ENCODE measurements at regions not wholly inside any gene's neighbourhood (a gene's known extent, or its start where the extent isn't known, plus 50 kb on each side); places are given as distances from the start of the nearest gene placed in this dataset.

DNA sequence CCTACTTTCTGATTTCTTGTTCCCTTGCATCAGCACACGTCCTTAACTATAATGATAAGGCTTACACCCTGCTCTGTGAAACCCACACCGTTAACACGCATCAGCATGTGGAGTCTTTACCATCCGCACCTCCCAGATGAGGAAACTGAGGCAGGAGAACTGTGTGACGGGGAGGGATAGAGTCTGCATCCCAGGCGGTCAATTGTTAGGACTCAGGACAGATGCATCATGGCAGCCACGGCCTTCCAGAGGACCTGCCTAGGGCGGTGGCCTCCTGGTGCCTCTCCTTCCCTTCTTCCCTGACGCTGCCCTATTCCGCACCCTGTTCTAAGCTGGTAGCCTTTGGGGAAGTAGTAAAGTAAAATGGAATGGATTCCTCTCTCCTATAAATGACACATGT lies 326.0 kb downstream of the TEX29 start:
- DNase-seq (ENCODE audit: low spot score): no peak
- no peaks in the 10 kb centered on the region for H3K9me3 Mint-ChIP-seq (ENCODE audit: unreplicated experiment)
- H3K4me1 Mint-ChIP-seq (ENCODE audit: unreplicated experiment): peaks cover 8% of the 10 kb centered on the region
- no peaks in the 10 kb centered on the region for H3K36me3 Mint-ChIP-seq (ENCODE audit: low read depth, unreplicated experiment)
- H3K27ac Mint-ChIP-seq (ENCODE audit: unreplicated experiment): no peak overlapping the region
- H3K4me3 Mint-ChIP-seq (ENCODE audit: unreplicated experiment): no peak overlapping the region
- TF ChIP-seq, protein P1, sequence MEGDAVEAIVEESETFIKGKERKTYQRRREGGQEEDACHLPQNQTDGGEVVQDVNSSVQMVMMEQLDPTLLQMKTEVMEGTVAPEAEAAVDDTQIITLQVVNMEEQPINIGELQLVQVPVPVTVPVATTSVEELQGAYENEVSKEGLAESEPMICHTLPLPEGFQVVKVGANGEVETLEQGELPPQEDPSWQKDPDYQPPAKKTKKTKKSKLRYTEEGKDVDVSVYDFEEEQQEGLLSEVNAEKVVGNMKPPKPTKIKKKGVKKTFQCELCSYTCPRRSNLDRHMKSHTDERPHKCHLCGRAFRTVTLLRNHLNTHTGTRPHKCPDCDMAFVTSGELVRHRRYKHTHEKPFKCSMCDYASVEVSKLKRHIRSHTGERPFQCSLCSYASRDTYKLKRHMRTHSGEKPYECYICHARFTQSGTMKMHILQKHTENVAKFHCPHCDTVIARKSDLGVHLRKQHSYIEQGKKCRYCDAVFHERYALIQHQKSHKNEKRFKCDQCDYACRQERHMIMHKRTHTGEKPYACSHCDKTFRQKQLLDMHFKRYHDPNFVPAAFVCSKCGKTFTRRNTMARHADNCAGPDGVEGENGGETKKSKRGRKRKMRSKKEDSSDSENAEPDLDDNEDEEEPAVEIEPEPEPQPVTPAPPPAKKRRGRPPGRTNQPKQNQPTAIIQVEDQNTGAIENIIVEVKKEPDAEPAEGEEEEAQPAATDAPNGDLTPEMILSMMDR (IDR thresholded peaks at IDR 0.05; ENCODE audit: unreplicated experiment): no peak
- peaks cover 4% of the 10 kb centered on the region for H3K27me3 Mint-ChIP-seq (ENCODE audit: unreplicated experiment)

DNA sequence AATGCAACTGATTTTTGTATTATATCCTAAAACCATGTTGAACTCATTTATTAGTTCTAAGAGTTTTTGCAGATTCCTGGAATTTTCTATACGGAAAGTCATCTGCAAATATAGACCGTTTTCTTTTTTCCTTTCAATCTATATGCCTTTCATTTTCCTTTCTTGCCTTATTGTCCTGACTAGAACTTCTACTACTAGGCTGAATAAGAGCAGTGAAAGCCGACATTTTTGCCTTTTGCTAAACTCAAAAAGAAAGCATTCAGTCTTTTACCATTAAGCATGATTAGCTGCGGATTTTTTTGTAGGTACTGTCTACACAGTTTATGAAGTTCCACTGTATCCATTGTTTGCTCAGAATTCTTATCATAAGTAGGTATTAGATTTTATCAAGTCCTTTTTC lies 328.4 kb downstream of the TEX29 start:
- no peaks in the 10 kb centered on the region for H3K9me3 Mint-ChIP-seq (ENCODE audit: unreplicated experiment)
- H3K36me3 Mint-ChIP-seq (ENCODE audit: low read depth, unreplicated experiment): no peaks in the 10 kb centered on the region
- H3K4me1 Mint-ChIP-seq (ENCODE audit: unreplicated experiment): peaks cover 8% of the 10 kb centered on the region
- H3K27ac Mint-ChIP-seq (ENCODE audit: unreplicated experiment): no peak overlapping the region
- no peak for DNase-seq (ENCODE audit: low spot score)
- no peaks in the 10 kb centered on the region for H3K27me3 Mint-ChIP-seq (ENCODE audit: unreplicated experiment)
- TF ChIP-seq, protein P1 (IDR thresholded peaks at IDR 0.05; ENCODE audit: unreplicated experiment): no peak
- no peak overlapping the region for H3K4me3 Mint-ChIP-seq (ENCODE audit: unreplicated experiment)

DNA sequence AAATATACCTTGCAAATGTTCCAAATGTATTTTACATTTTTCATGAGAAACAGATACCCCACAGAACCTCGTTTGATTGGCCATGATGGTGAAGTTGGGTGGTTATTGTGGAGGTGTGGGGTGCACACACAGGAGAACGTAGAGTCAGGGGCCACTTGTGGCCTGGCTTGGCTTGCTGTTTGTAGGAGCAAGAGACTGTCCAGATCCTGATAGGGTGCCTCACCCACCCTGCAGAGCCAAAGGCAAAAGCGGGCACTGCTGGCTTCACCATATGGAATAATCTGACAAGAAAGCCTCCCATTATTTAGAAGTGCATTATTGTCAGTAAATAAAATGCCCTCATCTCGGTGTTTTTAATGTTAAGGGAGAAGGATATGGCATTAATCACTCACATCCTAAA lies 330.2 kb downstream of the TEX29 start:
- no peaks in the 10 kb centered on the region for H3K9me3 Mint-ChIP-seq (ENCODE audit: unreplicated experiment)
- peaks cover 8% of the 10 kb centered on the region for H3K4me1 Mint-ChIP-seq (ENCODE audit: unreplicated experiment)
- TF ChIP-seq, protein P1 (IDR thresholded peaks at IDR 0.05; ENCODE audit: unreplicated experiment): no peak
- no peak overlapping the region for H3K27ac Mint-ChIP-seq (ENCODE audit: unreplicated experiment)
- H3K4me3 Mint-ChIP-seq (ENCODE audit: unreplicated experiment): no peak overlapping the region
- DNase-seq (ENCODE audit: low spot score): no peak
- peaks cover 4% of the 10 kb centered on the region for H3K27me3 Mint-ChIP-seq (ENCODE audit: unreplicated experiment)
- H3K36me3 Mint-ChIP-seq (ENCODE audit: low read depth, unreplicated experiment): no peaks in the 10 kb centered on the region

DNA sequence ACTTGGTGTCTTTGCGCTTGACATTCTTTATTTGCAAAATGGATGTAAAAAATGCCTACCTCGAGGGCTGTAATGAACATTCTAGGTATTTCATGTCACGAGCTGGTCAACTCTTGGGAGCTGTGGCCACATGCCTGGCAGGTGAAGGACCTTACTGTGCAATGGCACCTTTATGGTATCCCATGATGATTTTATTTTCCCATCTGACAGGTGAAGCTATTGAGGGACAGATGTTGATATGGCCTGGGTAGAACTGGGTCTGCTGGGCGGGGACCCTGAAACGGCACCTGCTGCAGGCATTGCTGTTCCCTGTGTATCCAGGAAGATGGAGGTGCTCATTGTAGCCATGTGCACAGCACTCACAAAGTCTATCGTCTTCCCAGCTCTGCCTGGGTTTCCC lies 332.2 kb downstream of the TEX29 start:
- TF ChIP-seq, protein P1 (IDR thresholded peaks at IDR 0.05; ENCODE audit: unreplicated experiment): no peak
- Mint-ChIP-seq H3K4me1 (ENCODE audit: unreplicated experiment) (peaks cover 4% of the 10 kb centered on the region), H3K4me3 (ENCODE audit: unreplicated experiment) (no peak overlapping the region), H3K27me3 (ENCODE audit: unreplicated experiment) (peaks cover 4% of the 10 kb centered on the region), H3K27ac (ENCODE audit: unreplicated experiment) (no peak overlapping the region), H3K36me3 (ENCODE audit: low read depth, unreplicated experiment) (no peaks in the 10 kb centered on the region), H3K9me3 (ENCODE audit: unreplicated experiment) (no peaks in the 10 kb centered on the region)
- peak; percentile 0 for DNase-seq (ENCODE audit: low spot score)

DNA sequence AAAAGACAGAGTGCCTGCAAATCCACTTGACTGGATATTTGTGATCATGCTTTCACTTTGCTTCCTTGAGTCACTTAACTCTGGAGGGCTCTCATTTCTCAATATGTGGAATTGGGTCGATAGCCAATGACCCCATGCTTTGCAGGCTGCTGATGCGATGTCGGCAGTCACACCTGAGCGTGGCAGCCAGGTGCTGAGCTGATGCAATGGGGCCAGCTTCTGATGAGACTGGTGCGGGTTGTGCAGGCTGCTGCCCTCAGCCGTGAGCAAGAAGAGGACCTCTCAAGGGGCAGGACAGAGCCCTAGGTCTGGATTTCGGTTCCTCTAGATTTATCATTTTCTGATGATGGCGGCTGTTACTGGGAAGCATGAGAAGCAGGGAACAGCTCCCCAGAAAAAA lies 334.1 kb downstream of the TEX29 start:
- peaks cover 4% of the 10 kb centered on the region for H3K27me3 Mint-ChIP-seq (ENCODE audit: unreplicated experiment)
- no peak for DNase-seq (ENCODE audit: low spot score)
- H3K36me3 Mint-ChIP-seq (ENCODE audit: low read depth, unreplicated experiment): no peaks in the 10 kb centered on the region
- no peaks in the 10 kb centered on the region for H3K9me3 Mint-ChIP-seq (ENCODE audit: unreplicated experiment)
- TF ChIP-seq, protein P1 (IDR thresholded peaks at IDR 0.05; ENCODE audit: unreplicated experiment): no peak
- H3K27ac Mint-ChIP-seq (ENCODE audit: unreplicated experiment): no peak overlapping the region
- peaks cover 13% of the 10 kb centered on the region for H3K4me1 Mint-ChIP-seq (ENCODE audit: unreplicated experiment)
- H3K4me3 Mint-ChIP-seq (ENCODE audit: unreplicated experiment): no peak overlapping the region
